PFSK-1 (cell line): ENCODE measurements at regions not wholly inside any gene's neighbourhood (a gene's known extent, or its start where the extent isn't known, plus 50 kb on each side); places are given as distances from the start of the nearest gene placed in this dataset.

ENCODE experiments used
- POLR2AphosphoS5 ChIP-seq: IDR thresholded peaks from 2 replicates; pipeline ENCODE4 v1.6.1; 2012; ENCODE audit warnings: low read depth, mild to moderate bottlenecking, control low read depth, low read length, moderate library complexity
- SIN3A ChIP-seq: IDR thresholded peaks from 2 replicates; pipeline ENCODE4 v1.6.1; 2012; ENCODE audit warnings: mild to moderate bottlenecking, low read length, moderate library complexity, borderline replicate concordance; ENCODE audit not compliant: insufficient read depth
- TF ChIP-seq, protein P1 (sequence below), 2 experiments: IDR thresholded peaks; 2 replicates each; pipeline versions ENCODE4 v1.6.1 to v1.8.0; 2011 to 2012; ENCODE audit warnings: low read depth in 2 of 2, low read length in 2 of 2, control low read depth in 1 of 2, inconsistent platforms in 1 of 2, mild to moderate bottlenecking in 1 of 2, moderate library complexity in 1 of 2; ENCODE audit not compliant: insufficient read depth in 1 of 2

GRCh38 chr11:36933481-36933880, 335.4 kb upstream of the RAG2 start:
- no peak for TF ChIP-seq SIN3A
- TF ChIP-seq, protein P1, sequence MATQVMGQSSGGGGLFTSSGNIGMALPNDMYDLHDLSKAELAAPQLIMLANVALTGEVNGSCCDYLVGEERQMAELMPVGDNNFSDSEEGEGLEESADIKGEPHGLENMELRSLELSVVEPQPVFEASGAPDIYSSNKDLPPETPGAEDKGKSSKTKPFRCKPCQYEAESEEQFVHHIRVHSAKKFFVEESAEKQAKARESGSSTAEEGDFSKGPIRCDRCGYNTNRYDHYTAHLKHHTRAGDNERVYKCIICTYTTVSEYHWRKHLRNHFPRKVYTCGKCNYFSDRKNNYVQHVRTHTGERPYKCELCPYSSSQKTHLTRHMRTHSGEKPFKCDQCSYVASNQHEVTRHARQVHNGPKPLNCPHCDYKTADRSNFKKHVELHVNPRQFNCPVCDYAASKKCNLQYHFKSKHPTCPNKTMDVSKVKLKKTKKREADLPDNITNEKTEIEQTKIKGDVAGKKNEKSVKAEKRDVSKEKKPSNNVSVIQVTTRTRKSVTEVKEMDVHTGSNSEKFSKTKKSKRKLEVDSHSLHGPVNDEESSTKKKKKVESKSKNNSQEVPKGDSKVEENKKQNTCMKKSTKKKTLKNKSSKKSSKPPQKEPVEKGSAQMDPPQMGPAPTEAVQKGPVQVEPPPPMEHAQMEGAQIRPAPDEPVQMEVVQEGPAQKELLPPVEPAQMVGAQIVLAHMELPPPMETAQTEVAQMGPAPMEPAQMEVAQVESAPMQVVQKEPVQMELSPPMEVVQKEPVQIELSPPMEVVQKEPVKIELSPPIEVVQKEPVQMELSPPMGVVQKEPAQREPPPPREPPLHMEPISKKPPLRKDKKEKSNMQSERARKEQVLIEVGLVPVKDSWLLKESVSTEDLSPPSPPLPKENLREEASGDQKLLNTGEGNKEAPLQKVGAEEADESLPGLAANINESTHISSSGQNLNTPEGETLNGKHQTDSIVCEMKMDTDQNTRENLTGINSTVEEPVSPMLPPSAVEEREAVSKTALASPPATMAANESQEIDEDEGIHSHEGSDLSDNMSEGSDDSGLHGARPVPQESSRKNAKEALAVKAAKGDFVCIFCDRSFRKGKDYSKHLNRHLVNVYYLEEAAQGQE (IDR thresholded peaks at IDR 0.05; ENCODE audit: insufficient read depth in 1 of 2, low read depth in 2 of 2, low read length in 2 of 2): no peak
- TF ChIP-seq POLR2AphosphoS5: no peak
